ENCODE measurements at regions not wholly inside any gene's neighbourhood (a gene's known extent, or its start where the extent isn't known, plus 50 kb on each side); places are given as distances from the start of the nearest gene placed in this dataset.

DNA sequence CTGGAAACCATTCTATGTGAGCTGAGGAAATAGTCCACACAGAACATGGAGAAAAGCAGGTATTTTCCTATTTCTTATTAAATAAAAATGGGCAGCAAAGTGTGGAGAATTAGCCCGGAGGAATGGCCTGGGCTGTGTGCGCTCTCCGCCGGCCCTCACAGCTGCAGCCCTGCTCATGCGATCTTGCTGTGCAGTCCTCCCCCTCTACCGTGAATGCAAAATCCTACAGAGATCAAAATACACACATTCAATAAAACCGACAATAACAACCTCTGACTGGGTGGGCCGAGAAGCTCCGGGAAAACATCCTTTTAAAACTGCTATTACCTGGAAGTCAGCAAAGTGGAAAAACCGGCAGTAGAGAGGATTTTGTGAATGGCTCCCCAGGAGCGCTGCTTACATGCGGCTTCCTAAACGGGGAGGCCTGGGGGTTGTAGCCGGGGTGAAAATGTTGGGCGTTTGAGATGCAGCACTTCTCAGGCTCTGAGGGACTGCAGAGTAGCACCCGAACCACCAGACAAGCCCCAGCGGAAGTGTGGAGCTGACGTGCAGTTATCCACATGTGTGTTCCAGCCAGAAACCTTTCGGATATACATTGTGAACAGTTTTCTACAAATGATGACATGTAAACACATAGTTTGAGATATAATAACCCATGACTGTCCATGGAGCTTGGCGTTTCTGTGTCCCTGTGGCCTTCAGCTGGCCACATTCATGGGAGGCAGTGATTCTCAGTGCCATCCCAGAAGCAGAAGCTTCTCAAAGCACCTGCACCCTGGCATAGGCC, 94.2 kb upstream of the ALKAL2 start:
- TF ChIP-seq CTCF (IDR thresholded peaks at IDR 0.05): no peak
- TF ChIP-seq, protein P1, sequence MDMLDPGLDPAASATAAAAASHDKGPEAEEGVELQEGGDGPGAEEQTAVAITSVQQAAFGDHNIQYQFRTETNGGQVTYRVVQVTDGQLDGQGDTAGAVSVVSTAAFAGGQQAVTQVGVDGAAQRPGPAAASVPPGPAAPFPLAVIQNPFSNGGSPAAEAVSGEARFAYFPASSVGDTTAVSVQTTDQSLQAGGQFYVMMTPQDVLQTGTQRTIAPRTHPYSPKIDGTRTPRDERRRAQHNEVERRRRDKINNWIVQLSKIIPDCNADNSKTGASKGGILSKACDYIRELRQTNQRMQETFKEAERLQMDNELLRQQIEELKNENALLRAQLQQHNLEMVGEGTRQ (IDR thresholded peaks at IDR 0.05; ENCODE audit: borderline replicate concordance, low read depth, low read length): no peak
- TF ChIP-seq FOXM1 (IDR thresholded peaks at IDR 0.05; ENCODE audit: low read depth): no peak
- no peak for TF ChIP-seq RCOR1 (IDR thresholded peaks at IDR 0.05; ENCODE audit: low read length)
- TF ChIP-seq REST (IDR thresholded peaks at IDR 0.05; ENCODE audit: low read depth, low read length): no peak
- TF ChIP-seq TCF12 (IDR thresholded peaks at IDR 0.05): no peak
- no peak for TF ChIP-seq TEAD4 (IDR thresholded peaks at IDR 0.05; ENCODE audit: borderline replicate concordance, insufficient read depth)
- no peak for TF ChIP-seq RFX5 (IDR thresholded peaks at IDR 0.05; ENCODE audit: low read length)
- no peak for TF ChIP-seq GATA2 (CRISPR knock-in tag; IDR thresholded peaks at IDR 0.05)
- no peak for TF ChIP-seq TAF1 (IDR thresholded peaks at IDR 0.05; ENCODE audit: borderline replicate concordance, low read depth, low read length)
- no peak for TF ChIP-seq FOSL2 (IDR thresholded peaks at IDR 0.05; ENCODE audit: borderline replicate concordance, low read depth)
